Activated T-helper 17 cell treated with anti-CD3 and anti-CD28 coated beads, Interleukin-2, amount 50 U/mL, for 72 hours (primary cell): ENCODE measurements at regions not wholly inside any gene's neighbourhood (a gene's known extent, or its start where the extent isn't known, plus 50 kb on each side); places are given as distances from the start of the nearest gene placed in this dataset.

Experiments used
- ATAC-seq: fragments of 150-1000 bp; cut with Tn5 transposase; replicated peaks from 2 replicates; pipeline ENCODE4 v1.10.0; 2021; ENCODE audit warnings: mild to moderate bottlenecking, moderate library complexity
- H3K27ac Mint-ChIP-seq: one replicate; pipeline ENCODE4 v1.8.0; 2022; ENCODE audit warnings: mixed read lengths
- H3K27me3 Mint-ChIP-seq: one replicate; pipeline ENCODE4 v1.8.0; 2022; ENCODE audit warnings: mixed read lengths
- H3K36me3 Mint-ChIP-seq: one replicate; pipeline ENCODE4 v1.8.0; 2022; ENCODE audit warnings: low read depth, mild to moderate bottlenecking, mixed read lengths
- H3K4me1 Mint-ChIP-seq: one replicate; pipeline ENCODE4 v1.8.0; 2022; ENCODE audit warnings: mixed read lengths
- H3K4me3 Mint-ChIP-seq: one replicate; pipeline ENCODE4 v1.8.0; 2022; ENCODE audit warnings: mild to moderate bottlenecking, mixed read lengths
- H3K9me3 Mint-ChIP-seq: one replicate; pipeline ENCODE4 v1.8.0; 2022; ENCODE audit warnings: mixed read lengths

DNA sequence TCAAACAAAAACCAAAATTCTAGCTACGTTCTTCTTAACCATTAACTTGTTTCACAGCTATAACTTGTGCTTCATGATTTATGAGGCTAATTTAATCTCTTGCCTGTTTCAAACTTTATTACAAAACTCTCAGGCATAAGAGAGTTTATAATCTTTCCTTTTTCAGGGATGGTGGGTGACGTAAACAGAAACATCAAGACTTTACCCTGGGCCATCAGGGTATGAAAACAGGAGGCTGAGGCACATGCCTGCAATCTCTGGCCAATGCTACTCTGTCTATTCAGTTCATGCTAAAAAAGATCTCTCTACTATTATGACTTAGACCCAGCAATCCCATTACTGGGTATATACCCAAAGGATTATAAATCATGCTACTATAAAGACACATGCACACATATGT, 55.9 kb upstream of the VWC2 start:
- Mint-ChIP-seq H3K27me3 (no peaks in the 10 kb centered on the region), H3K9me3 (no peaks in the 10 kb centered on the region), H3K4me3 (no peak overlapping the region), H3K27ac (no peak overlapping the region), H3K4me1 (no peaks in the 10 kb centered on the region), H3K36me3 (no peaks in the 10 kb centered on the region)
- no peak for ATAC-seq

- Mint-ChIP-seq H3K27me3 (no peaks in the 10 kb centered on the region), H3K36me3 (no peaks in the 10 kb centered on the region), H3K27ac (no peak overlapping the region)
Measured at GRCh38 chr7:49718760-49719159, 54.7 kb upstream of the VWC2 start.

GRCh38 chr7:49721441-49721840, 52.0 kb upstream of the VWC2 start:
- no peaks in the 10 kb centered on the region for H3K36me3 Mint-ChIP-seq
- H3K27ac Mint-ChIP-seq = no peak overlapping the region
- no peaks in the 10 kb centered on the region for H3K27me3 Mint-ChIP-seq
- H3K9me3 Mint-ChIP-seq = no peaks in the 10 kb centered on the region
- no peak for ATAC-seq
- H3K4me1 Mint-ChIP-seq = no peaks in the 10 kb centered on the region
- H3K4me3 Mint-ChIP-seq = no peak overlapping the region

More at GRCh38 chr7:49718760-49719159, 54.7 kb upstream of the VWC2 start:
- Mint-ChIP-seq H3K4me3 (no peak overlapping the region), H3K4me1 (no peaks in the 10 kb centered on the region), H3K9me3 (no peaks in the 10 kb centered on the region)
- ATAC-seq = no peak
